HepG2 (cell line): ENCODE measurements at regions not wholly inside any gene's neighbourhood (a gene's known extent, or its start where the extent isn't known, plus 50 kb on each side); places are given as distances from the start of the nearest gene placed in this dataset.

Source experiments
- FOXA3 ChIP-seq: IDR thresholded peaks from 2 replicates; pipeline ENCODE4 v1.6.1; 2016; ENCODE audit warnings: missing genetic modification reagents, missing compliant biosample characterization
- HOMEZ ChIP-seq: IDR thresholded peaks from 2 replicates; pipeline ENCODE4 v1.6.1; 2016; ENCODE audit warnings: low read depth
- NCOA2 ChIP-seq: sonication (generic); formaldehyde crosslinking; IDR thresholded peaks from 2 replicates; pipeline ENCODE4 v1.8.0; 2022; ENCODE audit warnings: inconsistent platforms
- PAXIP1 ChIP-seq: sonication (generic); formaldehyde crosslinking; conservative IDR thresholded peaks from 2 replicates; pipeline ENCODE4 v1.4.0; 2020; ENCODE audit warnings: mild to moderate bottlenecking, missing genetic modification reagents, moderate library complexity
- SIN3B ChIP-seq: fragments of 150-350 bp; IDR thresholded peaks from 2 replicates; pipeline ENCODE4 v1.6.1; 2014; ENCODE audit warnings: low read length
- SOX13 ChIP-seq, 3 experiments: fragments of 450-650 bp in 1 of 3; sonication (generic) in 1 of 3; formaldehyde crosslinking in 1 of 3; IDR thresholded peaks in 2 of 3; conservative IDR thresholded peaks in 1 of 3; 2 replicates each; pipeline versions ENCODE4 v1.5.0 to v1.6.1; 2016 to 2020; ENCODE audit warnings: antibody characterized with exemption in 1 of 3, mild to moderate bottlenecking in 1 of 3, missing compliant biosample characterization in 1 of 3, missing genetic modification reagents in 1 of 3, moderate library complexity in 1 of 3
- ZBTB20 ChIP-seq: sonication (generic); formaldehyde crosslinking; IDR thresholded peaks from 2 replicates; pipeline ENCODE4 v1.8.1; 2023; ENCODE audit warnings: missing genetic modification reagents, low read depth, mild to moderate bottlenecking, borderline replicate concordance
- ZNF329 ChIP-seq: sonication (generic); formaldehyde crosslinking; IDR thresholded peaks from 2 replicates; pipeline ENCODE4 v1.9.0; 2021; ENCODE audit warnings: low read depth, mild to moderate bottlenecking, missing genetic modification reagents
- ZNF644 ChIP-seq: IDR thresholded peaks from 2 replicates; pipeline ENCODE4 v1.6.1; 2016; ENCODE audit warnings: low read depth
- ZNF720 ChIP-seq: sonication (generic); formaldehyde crosslinking; IDR thresholded peaks from 2 replicates; pipeline ENCODE4 v1.4.0; 2020; ENCODE audit warnings: missing genetic modification reagents
- ZNF850 ChIP-seq: sonication (generic); formaldehyde crosslinking; conservative IDR thresholded peaks from 2 replicates; pipeline ENCODE4 v1.9.0; 2021; ENCODE audit warnings: mild to moderate bottlenecking, missing genetic modification reagents
- ZSCAN29 ChIP-seq: sonication (generic); formaldehyde crosslinking; conservative IDR thresholded peaks from 2 replicates; pipeline ENCODE4 v1.4.0; 2020; ENCODE audit warnings: mild to moderate bottlenecking, missing genetic modification reagents
- TF ChIP-seq, protein P1 (sequence below): sonication (generic); formaldehyde crosslinking; IDR thresholded peaks from 2 replicates; pipeline ENCODE4 v1.4.0; 2020; ENCODE audit warnings: missing genetic modification reagents, borderline replicate concordance
- TF ChIP-seq, protein P2 (sequence below), 2 experiments: sonication (generic) in 1 of 2; formaldehyde crosslinking in 1 of 2; IDR thresholded peaks; 2 replicates each; pipeline versions ENCODE4 v1.4.0 to v1.6.1; 2016 to 2020; ENCODE audit warnings: borderline replicate concordance in 1 of 2, low read depth in 1 of 2, mild to moderate bottlenecking in 1 of 2, missing genetic modification reagents in 1 of 2
- TF ChIP-seq, protein P3 (sequence below): sonication (generic); formaldehyde crosslinking; IDR thresholded peaks from 2 replicates; pipeline ENCODE4 v1.4.0; 2020; ENCODE audit warnings: missing genetic modification reagents, mild to moderate bottlenecking, borderline replicate concordance

- TF ChIP-seq PAXIP1 (CRISPR knock-in tag) (peak; percentile 54; the same call in 1 of the 2 replicates), ZSCAN29 (CRISPR knock-in tag) (no peak), ZBTB20 (peak; percentile 17; the same call in 1 of the 2 replicates), HOMEZ (peak; percentile 74), ZNF850 (CRISPR knock-in tag) (no peak), ZNF720 (CRISPR knock-in tag) (no peak), SIN3B (no peak), NCOA2 (peak; percentile 22; the same call in 1 of the 2 replicates), ZNF329 (CRISPR knock-in tag) (no peak), SOX13 (IDR thresholded peaks at IDR 0.05) (no peak), SOX13 (CRISPR knock-in tag; conservative IDR thresholded peaks at IDR 0.05 in 1 of 2, IDR thresholded peaks at IDR 0.05 in 1 of 2) (peak in 1 of 2 experiments; percentile 89; a peak in 2 of 4 replicates), FOXA3 (CRISPR knock-in tag) (peak; percentile 48; the same call in 1 of the 2 replicates), ZNF644 (CRISPR knock-in tag) (peak; percentile 80)
- TF ChIP-seq, protein P1, sequence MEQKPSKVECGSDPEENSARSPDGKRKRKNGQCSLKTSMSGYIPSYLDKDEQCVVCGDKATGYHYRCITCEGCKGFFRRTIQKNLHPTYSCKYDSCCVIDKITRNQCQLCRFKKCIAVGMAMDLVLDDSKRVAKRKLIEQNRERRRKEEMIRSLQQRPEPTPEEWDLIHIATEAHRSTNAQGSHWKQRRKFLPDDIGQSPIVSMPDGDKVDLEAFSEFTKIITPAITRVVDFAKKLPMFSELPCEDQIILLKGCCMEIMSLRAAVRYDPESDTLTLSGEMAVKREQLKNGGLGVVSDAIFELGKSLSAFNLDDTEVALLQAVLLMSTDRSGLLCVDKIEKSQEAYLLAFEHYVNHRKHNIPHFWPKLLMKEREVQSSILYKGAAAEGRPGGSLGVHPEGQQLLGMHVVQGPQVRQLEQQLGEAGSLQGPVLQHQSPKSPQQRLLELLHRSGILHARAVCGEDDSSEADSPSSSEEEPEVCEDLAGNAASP (CRISPR knock-in tag), result 0 out of 2 replicates have a peak, but pooled peaks have one; percentile 20
- TF ChIP-seq, protein P2, sequence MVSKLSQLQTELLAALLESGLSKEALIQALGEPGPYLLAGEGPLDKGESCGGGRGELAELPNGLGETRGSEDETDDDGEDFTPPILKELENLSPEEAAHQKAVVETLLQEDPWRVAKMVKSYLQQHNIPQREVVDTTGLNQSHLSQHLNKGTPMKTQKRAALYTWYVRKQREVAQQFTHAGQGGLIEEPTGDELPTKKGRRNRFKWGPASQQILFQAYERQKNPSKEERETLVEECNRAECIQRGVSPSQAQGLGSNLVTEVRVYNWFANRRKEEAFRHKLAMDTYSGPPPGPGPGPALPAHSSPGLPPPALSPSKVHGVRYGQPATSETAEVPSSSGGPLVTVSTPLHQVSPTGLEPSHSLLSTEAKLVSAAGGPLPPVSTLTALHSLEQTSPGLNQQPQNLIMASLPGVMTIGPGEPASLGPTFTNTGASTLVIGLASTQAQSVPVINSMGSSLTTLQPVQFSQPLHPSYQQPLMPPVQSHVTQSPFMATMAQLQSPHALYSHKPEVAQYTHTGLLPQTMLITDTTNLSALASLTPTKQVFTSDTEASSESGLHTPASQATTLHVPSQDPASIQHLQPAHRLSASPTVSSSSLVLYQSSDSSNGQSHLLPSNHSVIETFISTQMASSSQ (IDR thresholded peaks at IDR 0.05; ENCODE audit: low read depth), result peak; percentile 75
- TF ChIP-seq, protein P2 (CRISPR knock-in tag; IDR thresholded peaks at IDR 0.05; ENCODE audit: borderline replicate concordance), result peak; percentile 93
- TF ChIP-seq, protein P3, sequence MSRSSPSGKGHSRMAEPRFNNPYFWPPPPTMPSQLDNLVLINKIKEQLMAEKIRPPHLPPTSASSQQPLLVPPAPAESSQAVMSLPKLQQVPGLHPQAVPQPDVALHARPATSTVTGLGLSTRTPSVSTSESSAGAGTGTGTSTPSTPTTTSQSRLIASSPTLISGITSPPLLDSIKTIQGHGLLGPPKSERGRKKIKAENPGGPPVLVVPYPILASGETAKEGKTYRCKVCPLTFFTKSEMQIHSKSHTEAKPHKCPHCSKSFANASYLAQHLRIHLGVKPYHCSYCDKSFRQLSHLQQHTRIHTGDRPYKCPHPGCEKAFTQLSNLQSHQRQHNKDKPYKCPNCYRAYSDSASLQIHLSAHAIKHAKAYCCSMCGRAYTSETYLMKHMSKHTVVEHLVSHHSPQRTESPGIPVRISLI (CRISPR knock-in tag), result peak; percentile 90; the same call in 1 of the 2 replicates
These were observed 1391.1 kb downstream of the SUCLG1 start (continued) for GRCh38 chr2:83067947-83068346.
